ENCODE measurements at regions not wholly inside any gene's neighbourhood (a gene's known extent, or its start where the extent isn't known, plus 50 kb on each side); places are given as distances from the start of the nearest gene placed in this dataset.

- in situ Hi-C loops (cut with MboI; ENCODE audit: low pct_ligation_motif_present in 1 of 4, low pct_unique_long_range_greater_than_20kb in 1 of 4, low sequenced_read_pairs in 3 of 4): no loop called here
- Histone ChIP-seq H3K36me3 (no peaks in the 10 kb centered on the region), H3K9me3 (no peaks in the 10 kb centered on the region), H3K4me1 (no peaks in the 10 kb centered on the region), H3K27ac (no peak overlapping the region), H3K27me3 (peaks cover 4% of the 10 kb centered on the region), H3K4me3 (no peak overlapping the region)
- WGBS, 2 donors (ENCODE audit: low coverage in 1 of 2): 63% methylated on average over 4 of the region's 4 CpGs; no CpG with 5 or more reads in 1 of the 2 donors
- DNase-seq: no peak
- intact Hi-C loops (cut with DNase I; ENCODE audit: low total_unique reads): no loop called here
- TF ChIP-seq CTCF (IDR thresholded peaks at IDR 0.05): no peak
- TF ChIP-seq POLR2AphosphoS5 (IDR thresholded peaks at IDR 0.05): no peak
- TF ChIP-seq POLR2A (IDR thresholded peaks at IDR 0.05): no peak
- no peak for TF ChIP-seq EP300 (IDR thresholded peaks at IDR 0.05; ENCODE audit: low read depth)
These were observed 144.9 kb upstream of the TWIST2 start for GRCh38 chr2:238703053-238703415.

- Histone ChIP-seq H3K4me1 (no peaks in the 10 kb centered on the region), H3K36me3 (no peaks in the 10 kb centered on the region), H3K27ac (no peak overlapping the region), H3K27me3 (peaks cover 4% of the 10 kb centered on the region), H3K4me3 (no peak overlapping the region), H3K9me3 (no peaks in the 10 kb centered on the region)
- in situ Hi-C loops (cut with MboI; ENCODE audit: low pct_ligation_motif_present in 1 of 4, low pct_unique_long_range_greater_than_20kb in 1 of 4, low sequenced_read_pairs in 3 of 4) (no loop called here), intact Hi-C loops (cut with DNase I; ENCODE audit: low total_unique reads) (no loop called here)
- DNase-seq: no peak
- TF ChIP-seq EP300 (IDR thresholded peaks at IDR 0.05; ENCODE audit: low read depth) (no peak), CTCF (IDR thresholded peaks at IDR 0.05) (no peak), POLR2A (IDR thresholded peaks at IDR 0.05) (no peak), POLR2AphosphoS5 (IDR thresholded peaks at IDR 0.05) (no peak)
- WGBS, 2 donors (ENCODE audit: low coverage in 1 of 2): 86 to 88% methylated on average over 6 to 9 of the region's 9 CpGs
These were observed 144.4 kb upstream of the TWIST2 start for GRCh38 chr2:238703436-238703835.

GRCh38 chr2:238704471-238705225 lies 143.2 kb upstream of the TWIST2 start:
- in situ Hi-C loops (cut with MboI; ENCODE audit: low pct_ligation_motif_present in 1 of 4, low pct_unique_long_range_greater_than_20kb in 1 of 4, low sequenced_read_pairs in 3 of 4): no loop called here
- Histone ChIP-seq H3K4me1 (peaks cover 0 to 2% (median 0%) of the 10 kb centered on the region in 4 donors), H3K9me3 (no peaks in the 10 kb centered on the region), H3K36me3 (no peaks in the 10 kb centered on the region), H3K4me3 (no peak overlapping the region), H3K27ac (no peak overlapping the region), H3K27me3 (peaks cover 4% of the 10 kb centered on the region)
- TF ChIP-seq POLR2A (IDR thresholded peaks at IDR 0.05): no peak
- TF ChIP-seq CTCF (IDR thresholded peaks at IDR 0.05): no peak
- TF ChIP-seq POLR2AphosphoS5 (IDR thresholded peaks at IDR 0.05): no peak
- TF ChIP-seq EP300 (IDR thresholded peaks at IDR 0.05; ENCODE audit: low read depth): no peak
- no peak for DNase-seq
- WGBS, 2 donors (ENCODE audit: low coverage in 1 of 2): 74 to 77% methylated on average over 10 to 11 of the region's 11 CpGs
- intact Hi-C loops (cut with DNase I; ENCODE audit: low total_unique reads): no loop called here

DNA sequence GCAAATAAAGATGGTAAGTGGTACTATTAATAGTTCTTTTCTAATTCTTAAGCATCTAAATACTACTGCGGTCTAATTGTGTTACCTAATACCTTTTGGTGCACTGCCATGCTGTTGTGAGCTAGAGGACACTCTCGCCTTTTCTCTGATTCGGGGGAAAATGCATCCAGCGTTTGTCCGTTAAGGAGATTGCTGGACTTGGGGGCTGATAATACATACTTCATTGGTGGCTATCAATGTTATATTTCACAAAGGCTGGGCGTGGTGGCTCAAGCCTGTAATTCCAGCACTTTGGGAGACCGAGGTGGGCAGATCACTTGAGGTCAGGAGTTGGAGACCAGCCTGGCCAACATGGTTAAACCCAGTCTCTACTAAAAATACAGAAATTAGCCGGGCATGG lies 141.7 kb upstream of the TWIST2 start:
- Histone ChIP-seq H3K36me3 (no peaks in the 10 kb centered on the region), H3K4me1 (peaks cover 0 to 11% (median 0%) of the 10 kb centered on the region in 4 donors), H3K27ac (no peak overlapping the region), H3K9me3 (no peaks in the 10 kb centered on the region), H3K4me3 (no peak overlapping the region), H3K27me3 (peaks cover 4% of the 10 kb centered on the region)
- no peak for DNase-seq
- 73 to 90% methylated on average over 5 to 8 of the region's 8 CpGs for WGBS, 2 donors (ENCODE audit: low coverage in 1 of 2)
- TF ChIP-seq CTCF (IDR thresholded peaks at IDR 0.05) (no peak), EP300 (IDR thresholded peaks at IDR 0.05; ENCODE audit: low read depth) (no peak), POLR2AphosphoS5 (IDR thresholded peaks at IDR 0.05) (no peak), POLR2A (IDR thresholded peaks at IDR 0.05) (no peak)
- in situ Hi-C loops (cut with MboI; ENCODE audit: low pct_ligation_motif_present in 1 of 4, low pct_unique_long_range_greater_than_20kb in 1 of 4, low sequenced_read_pairs in 3 of 4) (no loop called here), intact Hi-C loops (cut with DNase I; ENCODE audit: low total_unique reads) (no loop called here)

All from transverse colon (tissue), 4 donors.